Loucy (cell line): ENCODE measurements at regions not wholly inside any gene's neighbourhood (a gene's known extent, or its start where the extent isn't known, plus 50 kb on each side); places are given as distances from the start of the nearest gene placed in this dataset.

ENCODE experiments used
- H2AFZ ChIP-seq: fragments of 200-600 bp; sonication (generic); 2 replicates; pipeline ENCODE4 v1.6.0; 2016; ENCODE audit warnings: antibody characterized with exemption, mild to moderate bottlenecking, low read length, moderate library complexity
- H3F3A ChIP-seq: fragments of 200-600 bp; 2 replicates; pipeline ENCODE4 v1.6.0; 2016; ENCODE audit warnings: antibody characterized with exemption, low read depth, mild to moderate bottlenecking
- H3K27me3 ChIP-seq: fragments of 200-600 bp; sonication (generic); 2 replicates; pipeline ENCODE4 v1.6.1; 2014; ENCODE audit warnings: low read length, mild to moderate bottlenecking; ENCODE audit not compliant: insufficient read depth, poor library complexity, severe bottlenecking
- H3K36me3 ChIP-seq: fragments of 200-600 bp; sonication (generic); 2 replicates; pipeline ENCODE4 v1.6.1; 2016; ENCODE audit warnings: low read length; ENCODE audit not compliant: insufficient read depth
- H3K4me1 ChIP-seq: fragments of 200-600 bp; sonication (generic); 2 replicates; pipeline ENCODE4 v1.5.1; 2014; ENCODE audit warnings: low read length, mild to moderate bottlenecking; ENCODE audit not compliant: insufficient read depth, poor library complexity, severe bottlenecking
- H3K4me2 ChIP-seq: fragments of 200-600 bp; sonication (generic); 2 replicates; pipeline ENCODE4 v1.6.0; 2014; ENCODE audit warnings: antibody characterized with exemption, low read length, low read depth, mild to moderate bottlenecking; ENCODE audit not compliant: poor library complexity, severe bottlenecking
- H3K4me3 ChIP-seq: fragments of 200-600 bp; sonication (generic); 2 replicates; pipeline ENCODE4 v1.5.1; 2014; ENCODE audit warnings: low read length, mild to moderate bottlenecking, mixed read lengths; ENCODE audit not compliant: poor library complexity, severe bottlenecking
- H3K79me2 ChIP-seq: fragments of 200-600 bp; sonication (generic); 2 replicates; pipeline ENCODE4 v1.6.1; 2014; ENCODE audit warnings: low read length; ENCODE audit not compliant: insufficient read depth
- H3K9ac ChIP-seq: fragments of 200-600 bp; sonication (generic); 2 replicates; pipeline ENCODE4 v1.6.0; 2014; ENCODE audit warnings: mild to moderate bottlenecking, low read depth, low read length, moderate library complexity; ENCODE audit not compliant: poor library complexity, severe bottlenecking
- H3K9me2 ChIP-seq: fragments of 200-600 bp; sonication (generic); replicated peaks from 2 replicates; pipeline ENCODE4 v1.6.1; 2016; ENCODE audit warnings: low read depth, low read length, mixed read lengths
- H3K9me3 ChIP-seq: fragments of 200-600 bp; sonication (generic); 2 replicates; pipeline ENCODE4 v1.6.1; 2014; ENCODE audit warnings: mild to moderate bottlenecking, antibody characterized with exemption, low read length, low read depth; ENCODE audit not compliant: insufficient read depth
- H4K20me1 ChIP-seq: fragments of 200-600 bp; sonication (generic); 2 replicates; pipeline ENCODE4 v1.6.0; 2014; ENCODE audit warnings: antibody characterized with exemption, low read length, mild to moderate bottlenecking; ENCODE audit not compliant: insufficient read depth, poor library complexity, severe bottlenecking
- CTCF ChIP-seq: fragments of 200-600 bp; sonication (generic); conservative IDR thresholded peaks from 2 replicates; pipeline ENCODE4 v1.5.1; 2014; ENCODE audit warnings: mild to moderate bottlenecking, antibody characterized with exemption, low read length
- EZH2phosphoT487 ChIP-seq: fragments of 200-600 bp; IDR thresholded peaks from 2 replicates; pipeline ENCODE4 v1.6.1; 2018; ENCODE audit warnings: antibody characterized with exemption, mild to moderate bottlenecking, moderate library complexity, borderline replicate concordance

- Histone ChIP-seq H3K36me3 (no peaks in the 10 kb centered on the region), H3K79me2 (no peaks in the 10 kb centered on the region), H3K4me2 (no peak overlapping the region), H3K27me3 (no peaks in the 10 kb centered on the region), H3F3A (no peaks in the 10 kb centered on the region), H3K4me1 (no peaks in the 10 kb centered on the region), H4K20me1 (no peaks in the 10 kb centered on the region), H3K9me3 (no peaks in the 10 kb centered on the region), H3K9me2 (no peaks in the 10 kb centered on the region), H2AFZ (no peak overlapping the region), H3K9ac (no peak overlapping the region), H3K4me3 (no peak overlapping the region)
- TF ChIP-seq EZH2phosphoT487 (no peak), CTCF (no peak)
Observed at GRCh38 chr4:11529625-11530201, 101.0 kb upstream of the HS3ST1 start.

GRCh38 chr4:11525085-11525484 lies 96.4 kb upstream of the HS3ST1 start:
- Histone ChIP-seq H3K9me3 (no peaks in the 10 kb centered on the region), H3K4me1 (no peaks in the 10 kb centered on the region), H3K4me2 (no peak overlapping the region), H3K36me3 (no peaks in the 10 kb centered on the region), H2AFZ (no peak overlapping the region), H3K9ac (no peak overlapping the region), H3K27me3 (no peaks in the 10 kb centered on the region), H3K4me3 (no peak overlapping the region), H3F3A (no peaks in the 10 kb centered on the region), H4K20me1 (no peaks in the 10 kb centered on the region), H3K9me2 (no peaks in the 10 kb centered on the region), H3K79me2 (no peaks in the 10 kb centered on the region)
- TF ChIP-seq CTCF: no peak

- Histone ChIP-seq H3K79me2 (no peaks in the 10 kb centered on the region), H3K4me3 (no peak overlapping the region), H3K9me3 (no peaks in the 10 kb centered on the region), H3F3A (no peaks in the 10 kb centered on the region), H3K4me1 (no peaks in the 10 kb centered on the region), H3K27me3 (no peaks in the 10 kb centered on the region), H3K36me3 (no peaks in the 10 kb centered on the region), H4K20me1 (no peaks in the 10 kb centered on the region), H3K4me2 (no peak overlapping the region), H2AFZ (no peak overlapping the region), H3K9ac (no peak overlapping the region), H3K9me2 (no peaks in the 10 kb centered on the region)
- TF ChIP-seq EZH2phosphoT487: no peak
- no peak for TF ChIP-seq CTCF
Observed at GRCh38 chr4:11518754-11519153, 90.1 kb upstream of the HS3ST1 start.
